ENCODE measurements at regions not wholly inside any gene's neighbourhood (a gene's known extent, or its start where the extent isn't known, plus 50 kb on each side); places are given as distances from the start of the nearest gene placed in this dataset.
"Not testable (repeated sequence)": the region's sequence is repeated elsewhere in the genome, so short reads cannot be mapped to it uniquely, and the experiment has no call there.

DNA sequence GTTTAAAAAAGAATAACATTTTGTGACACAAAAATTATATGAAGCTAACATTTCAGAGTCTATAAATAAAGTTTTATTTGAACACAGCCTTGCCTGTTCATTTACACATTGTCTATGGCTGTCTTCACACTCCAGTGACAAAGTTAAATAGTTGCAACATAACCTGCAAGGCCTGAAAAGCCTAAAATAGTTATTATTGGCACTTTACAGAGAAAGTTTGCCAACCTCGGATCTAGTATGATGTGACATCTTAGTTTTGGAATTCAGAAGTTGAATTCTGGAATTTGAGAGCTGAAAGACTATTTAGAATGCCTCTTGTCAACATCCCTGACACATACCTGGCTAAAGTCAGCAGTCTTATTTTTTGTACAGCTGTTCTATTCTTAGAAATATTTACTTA, 68.3 kb downstream of the DYRK2 start:
- no peak overlapping the region for H3K27ac ChIP-seq (ENCODE audit: low read depth, low read length, poor library complexity, severe bottlenecking)
- TF ChIP-seq, protein P1, sequence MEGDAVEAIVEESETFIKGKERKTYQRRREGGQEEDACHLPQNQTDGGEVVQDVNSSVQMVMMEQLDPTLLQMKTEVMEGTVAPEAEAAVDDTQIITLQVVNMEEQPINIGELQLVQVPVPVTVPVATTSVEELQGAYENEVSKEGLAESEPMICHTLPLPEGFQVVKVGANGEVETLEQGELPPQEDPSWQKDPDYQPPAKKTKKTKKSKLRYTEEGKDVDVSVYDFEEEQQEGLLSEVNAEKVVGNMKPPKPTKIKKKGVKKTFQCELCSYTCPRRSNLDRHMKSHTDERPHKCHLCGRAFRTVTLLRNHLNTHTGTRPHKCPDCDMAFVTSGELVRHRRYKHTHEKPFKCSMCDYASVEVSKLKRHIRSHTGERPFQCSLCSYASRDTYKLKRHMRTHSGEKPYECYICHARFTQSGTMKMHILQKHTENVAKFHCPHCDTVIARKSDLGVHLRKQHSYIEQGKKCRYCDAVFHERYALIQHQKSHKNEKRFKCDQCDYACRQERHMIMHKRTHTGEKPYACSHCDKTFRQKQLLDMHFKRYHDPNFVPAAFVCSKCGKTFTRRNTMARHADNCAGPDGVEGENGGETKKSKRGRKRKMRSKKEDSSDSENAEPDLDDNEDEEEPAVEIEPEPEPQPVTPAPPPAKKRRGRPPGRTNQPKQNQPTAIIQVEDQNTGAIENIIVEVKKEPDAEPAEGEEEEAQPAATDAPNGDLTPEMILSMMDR (conservative IDR thresholded peaks at IDR 0.05; ENCODE audit: low read length) = no peak
- TF ChIP-seq EZH2phosphoT487 (IDR thresholded peaks at IDR 0.05; ENCODE audit: borderline replicate concordance, low read depth, low read length) = no peak
- H3K4me3 ChIP-seq (ENCODE audit: low read depth, low read length, poor library complexity, severe bottlenecking) = no peak overlapping the region
- H3K4me1 ChIP-seq (ENCODE audit: insufficient read depth, low read length, poor library complexity, severe bottlenecking) = no peaks in the 10 kb centered on the region
- no peaks in the 10 kb centered on the region for H3K36me3 ChIP-seq (ENCODE audit: insufficient read depth, low read length)
- no peaks in the 10 kb centered on the region for H3K9me2 ChIP-seq (ENCODE audit: insufficient read depth, low read length)
- BruUV-seq (replicated peaks) = no TSS peak
- no peak overlapping the region; the same call in 1 of the 2 replicates for H2AFZ ChIP-seq (ENCODE audit: low read length)
- no peak overlapping the region for H3K4me2 ChIP-seq (ENCODE audit: low read length)
- H3K9me3 ChIP-seq (ENCODE audit: low read length) = no peaks in the 10 kb centered on the region
- POLR2A ChIA-PET = interaction anchor here (0.6 to 1.2 kb wide), 4 partner anchors 8 to 173 kb away, joined by 3 to 5 read pairs (median 3); no protein-coding TSS in a partner anchor
- intact Hi-C loops (cut with micrococcal nuclease; ENCODE audit: unreplicated experiment) = no loop called here
- CTCF ChIA-PET (ENCODE audit: unreplicated experiment) = no interaction called here
- no peak for DNase-seq (ENCODE audit: low spot score)
- no peaks in the 10 kb centered on the region for H4K20me1 ChIP-seq (ENCODE audit: insufficient read depth, low read length)
- H3K79me2 ChIP-seq (ENCODE audit: insufficient read depth, low read depth, low read length) = no peaks in the 10 kb centered on the region

DNA sequence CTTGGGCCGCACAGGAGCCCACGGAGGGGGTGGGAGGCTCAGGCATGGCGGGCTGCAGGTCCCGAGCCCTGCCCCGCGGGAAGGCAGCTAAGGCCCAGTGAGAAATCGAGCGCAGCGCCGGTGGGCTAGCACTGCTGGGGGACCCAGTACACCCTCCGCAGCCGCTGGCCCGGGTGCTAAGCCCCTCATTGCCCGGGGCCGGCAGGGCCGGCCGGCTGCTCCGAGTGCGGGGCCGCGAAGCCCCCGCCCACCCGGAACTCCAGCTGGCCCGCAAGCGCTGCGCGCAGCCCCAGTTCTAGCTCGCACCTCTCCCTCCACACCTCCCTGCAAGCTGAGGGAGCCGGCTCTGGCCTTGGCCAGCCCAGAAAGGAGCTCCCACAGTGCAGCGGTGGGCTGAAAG, 70.8 kb downstream of the DYRK2 start:
- H3K4me2 ChIP-seq (ENCODE audit: low read length); H4K20me1 ChIP-seq (ENCODE audit: insufficient read depth, low read length); intact Hi-C loops (cut with micrococcal nuclease; ENCODE audit: unreplicated experiment); CTCF ChIA-PET (ENCODE audit: unreplicated experiment); H3K79me2 ChIP-seq (ENCODE audit: insufficient read depth, low read depth, low read length); DNase-seq (ENCODE audit: low spot score); H3K9me3 ChIP-seq (ENCODE audit: low read length); H2AFZ ChIP-seq (ENCODE audit: low read length); H3K9me2 ChIP-seq (ENCODE audit: insufficient read depth, low read length); H3K27ac ChIP-seq (ENCODE audit: low read depth, low read length, poor library complexity, severe bottlenecking); BruUV-seq (replicated peaks); H3K36me3 ChIP-seq (ENCODE audit: insufficient read depth, low read length); H3K4me1 ChIP-seq (ENCODE audit: insufficient read depth, low read length, poor library complexity, severe bottlenecking); H3K4me3 ChIP-seq (ENCODE audit: low read depth, low read length, poor library complexity, severe bottlenecking); POLR2A ChIA-PET: not testable (repeated sequence)

DNA sequence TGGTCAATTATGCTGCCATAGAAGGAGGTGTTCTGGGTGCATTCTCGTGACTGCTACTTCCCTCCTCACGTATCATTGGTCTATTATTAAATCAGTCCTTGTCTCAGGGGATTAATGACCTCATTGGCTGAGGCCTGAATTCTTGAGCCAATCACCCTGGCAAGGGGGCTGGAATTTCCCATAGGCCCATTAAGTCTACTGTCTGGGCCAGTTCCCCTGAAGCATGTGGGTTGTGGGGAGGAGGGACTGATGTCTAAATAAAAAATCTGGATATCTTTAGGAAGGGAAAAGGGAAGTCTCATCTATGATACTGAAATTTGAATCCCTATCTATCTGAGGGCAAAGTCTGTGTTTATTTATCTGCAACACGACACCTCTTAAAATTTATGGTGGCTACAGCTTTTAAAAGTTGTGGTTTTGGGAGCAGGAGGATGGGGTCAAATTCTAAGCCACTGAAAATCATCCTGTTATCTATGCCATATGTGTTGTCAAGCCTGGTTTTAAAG, 71.9 kb downstream of the DYRK2 start:
- CTCF ChIA-PET (ENCODE audit: unreplicated experiment) = no interaction called here
- H3K27ac ChIP-seq (ENCODE audit: low read depth, low read length, poor library complexity, severe bottlenecking) = no peak overlapping the region
- intact Hi-C loops (cut with micrococcal nuclease; ENCODE audit: unreplicated experiment) = no loop called here
- TF ChIP-seq, protein P1 (conservative IDR thresholded peaks at IDR 0.05; ENCODE audit: low read length) = no peak
- TF ChIP-seq EZH2phosphoT487 (IDR thresholded peaks at IDR 0.05; ENCODE audit: borderline replicate concordance, low read depth, low read length) = no peak
- no peak for DNase-seq (ENCODE audit: low spot score)
- H3K4me3 ChIP-seq (ENCODE audit: low read depth, low read length, poor library complexity, severe bottlenecking) = no peak overlapping the region
- H3K9me2 ChIP-seq (ENCODE audit: insufficient read depth, low read length) = no peaks in the 10 kb centered on the region
- H3K36me3 ChIP-seq (ENCODE audit: insufficient read depth, low read length) = no peaks in the 10 kb centered on the region
- POLR2A ChIA-PET = no interaction called here
- no peaks in the 10 kb centered on the region for H3K4me1 ChIP-seq (ENCODE audit: insufficient read depth, low read length, poor library complexity, severe bottlenecking)
- H2AFZ ChIP-seq (ENCODE audit: low read length) = no peak overlapping the region
- no peaks in the 10 kb centered on the region for H3K9me3 ChIP-seq (ENCODE audit: low read length)
- H4K20me1 ChIP-seq (ENCODE audit: insufficient read depth, low read length) = no peaks in the 10 kb centered on the region
- no peak overlapping the region for H3K4me2 ChIP-seq (ENCODE audit: low read length)
- BruUV-seq (replicated peaks) = no TSS peak
- no peaks in the 10 kb centered on the region for H3K79me2 ChIP-seq (ENCODE audit: insufficient read depth, low read depth, low read length)
